ENCODE measurements at regions not wholly inside any gene's neighbourhood (a gene's known extent, or its start where the extent isn't known, plus 50 kb on each side); places are given as distances from the start of the nearest gene placed in this dataset.

GRCh38 chr12:84047881-84048280 is 864.7 kb downstream of the SLC6A15 start:
- Histone ChIP-seq H3K79me1 (ENCODE audit: low read depth, low read length) (no peaks in the 10 kb centered on the region), H3K23ac (ENCODE audit: low read depth, low read length, poor library complexity) (no peak overlapping the region), H2AFZ (ENCODE audit: low read length) (no peak overlapping the region)

GRCh38 chr12:84046859-84047258 is 865.7 kb downstream of the SLC6A15 start:
- Histone ChIP-seq H3K4me3 (ENCODE audit: low read length in 2 of 2) (no peak overlapping the region), H3K4me2 (ENCODE audit: insufficient read depth, low read length, poor library complexity, severe bottlenecking) (no peak overlapping the region), H2AK5ac (ENCODE audit: low read depth, low read length) (no peak overlapping the region), H3K18ac (ENCODE audit: low read length) (no peak overlapping the region), H3K23ac (ENCODE audit: low read depth, low read length, poor library complexity) (no peak overlapping the region), H3K79me1 (ENCODE audit: low read depth, low read length) (no peaks in the 10 kb centered on the region), H3K27me3 (ENCODE audit: control insufficient read depth in 3 of 3, insufficient read depth in 3 of 3, low read depth in 1 of 3, low read length in 3 of 3) (no peaks in the 10 kb centered on the region), H2BK120ac (ENCODE audit: low read depth, low read length) (no peak overlapping the region), H2BK5ac (ENCODE audit: low read length) (no peak overlapping the region), H3K14ac (ENCODE audit: low read length) (no peak overlapping the region), H2AFZ (ENCODE audit: low read length) (no peak overlapping the region), H2BK15ac (ENCODE audit: low read length) (no peak overlapping the region), H3K36me3 (replicated peaks in 1 of 2; ENCODE audit: control insufficient read depth in 2 of 2, insufficient read depth in 2 of 2, low read length in 2 of 2) (no peaks in the 10 kb centered on the region), H3K4ac (ENCODE audit: low read length) (no peak overlapping the region), H3K9me3 (replicated peaks in 1 of 2; ENCODE audit: control insufficient read depth in 2 of 2, insufficient read depth in 1 of 2, low read depth in 1 of 2, low read length in 2 of 2) (no peaks in the 10 kb centered on the region), H3K27ac (replicated peaks; ENCODE audit: low read length) (no peak overlapping the region), H2BK12ac (ENCODE audit: low read length) (no peak overlapping the region), H4K91ac (ENCODE audit: low read depth, low read length, poor library complexity) (no peak overlapping the region), H3K4me1 (ENCODE audit: control insufficient read depth in 2 of 2, insufficient read depth in 1 of 2, low read depth in 1 of 2, low read length in 2 of 2) (no peaks in the 10 kb centered on the region), H3K9ac (ENCODE audit: low read depth, low read length, poor library complexity) (no peak overlapping the region), H4K8ac (ENCODE audit: low read depth, low read length) (no peak overlapping the region)
- WGBS, 2 donors (ENCODE audit: extremely low coverage in 2 of 2, insufficient read length in 2 of 2, insufficient replicate concordance in 1 of 2) = no CpG with 5 or more reads among the region's 2 CpGs
- no peak for DNase-seq (ENCODE audit: low spot score)

More at GRCh38 chr12:84047881-84048280, 864.7 kb downstream of the SLC6A15 start:
- no CpG with 5 or more reads among the region's 1 CpG for WGBS, 2 donors (ENCODE audit: extremely low coverage in 2 of 2, insufficient read length in 2 of 2, insufficient replicate concordance in 1 of 2)
- no peak overlapping the region for H2AK5ac ChIP-seq (ENCODE audit: low read depth, low read length)
- no peak overlapping the region for H2BK15ac ChIP-seq (ENCODE audit: low read length)
- no peaks in the 10 kb centered on the region for H3K27me3 ChIP-seq (ENCODE audit: control insufficient read depth in 3 of 3, insufficient read depth in 3 of 3, low read depth in 1 of 3, low read length in 3 of 3)
- no peak overlapping the region for H3K4me3 ChIP-seq (ENCODE audit: low read length in 2 of 2)
- no peak overlapping the region for H3K27ac ChIP-seq (replicated peaks; ENCODE audit: low read length)
- no peak for DNase-seq (ENCODE audit: low spot score)
- H3K4me1 ChIP-seq (ENCODE audit: control insufficient read depth in 2 of 2, insufficient read depth in 1 of 2, low read depth in 1 of 2, low read length in 2 of 2) = no peaks in the 10 kb centered on the region
- no peak overlapping the region for H2BK5ac ChIP-seq (ENCODE audit: low read length)
- no peak overlapping the region for H3K4me2 ChIP-seq (ENCODE audit: insufficient read depth, low read length, poor library complexity, severe bottlenecking)
- no peak overlapping the region for H3K18ac ChIP-seq (ENCODE audit: low read length)
- no peak overlapping the region for H2BK12ac ChIP-seq (ENCODE audit: low read length)
- H3K36me3 ChIP-seq (replicated peaks in 1 of 2; ENCODE audit: control insufficient read depth in 2 of 2, insufficient read depth in 2 of 2, low read length in 2 of 2) = no peaks in the 10 kb centered on the region
- H3K9ac ChIP-seq (ENCODE audit: low read depth, low read length, poor library complexity) = no peak overlapping the region
- H3K14ac ChIP-seq (ENCODE audit: low read length) = no peak overlapping the region
- H4K8ac ChIP-seq (ENCODE audit: low read depth, low read length) = no peak overlapping the region
- no peaks in the 10 kb centered on the region for H3K9me3 ChIP-seq (replicated peaks in 1 of 2; ENCODE audit: control insufficient read depth in 2 of 2, insufficient read depth in 1 of 2, low read depth in 1 of 2, low read length in 2 of 2)
- H2BK120ac ChIP-seq (ENCODE audit: low read depth, low read length) = no peak overlapping the region
- no peak overlapping the region for H4K91ac ChIP-seq (ENCODE audit: low read depth, low read length, poor library complexity)
- H3K4ac ChIP-seq (ENCODE audit: low read length) = no peak overlapping the region

- Histone ChIP-seq H3K4ac (ENCODE audit: low read length) (no peak overlapping the region), H2BK12ac (ENCODE audit: low read length) (no peak overlapping the region), H2BK5ac (ENCODE audit: low read length) (no peak overlapping the region), H3K27me3 (ENCODE audit: control insufficient read depth in 3 of 3, insufficient read depth in 3 of 3, low read depth in 1 of 3, low read length in 3 of 3) (no peaks in the 10 kb centered on the region), H3K18ac (ENCODE audit: low read length) (peak overlapping the region; percentile 4), H2BK15ac (ENCODE audit: low read length) (no peak overlapping the region), H3K79me1 (ENCODE audit: low read depth, low read length) (no peaks in the 10 kb centered on the region), H3K27ac (replicated peaks; ENCODE audit: low read length) (no peak overlapping the region), H3K9me3 (replicated peaks in 1 of 2; ENCODE audit: control insufficient read depth in 2 of 2, insufficient read depth in 1 of 2, low read depth in 1 of 2, low read length in 2 of 2) (no peaks in the 10 kb centered on the region), H3K23ac (ENCODE audit: low read depth, low read length, poor library complexity) (no peak overlapping the region), H2AFZ (ENCODE audit: low read length) (no peak overlapping the region), H4K8ac (ENCODE audit: low read depth, low read length) (no peak overlapping the region), H3K4me1 (ENCODE audit: control insufficient read depth in 2 of 2, insufficient read depth in 1 of 2, low read depth in 1 of 2, low read length in 2 of 2) (no peaks in the 10 kb centered on the region), H4K91ac (ENCODE audit: low read depth, low read length, poor library complexity) (no peak overlapping the region), H3K4me3 (ENCODE audit: low read length in 2 of 2) (no peak overlapping the region), H2BK120ac (ENCODE audit: low read depth, low read length) (no peak overlapping the region), H3K9ac (ENCODE audit: low read depth, low read length, poor library complexity) (no peak overlapping the region), H3K36me3 (replicated peaks in 1 of 2; ENCODE audit: control insufficient read depth in 2 of 2, insufficient read depth in 2 of 2, low read length in 2 of 2) (no peaks in the 10 kb centered on the region), H2AK5ac (ENCODE audit: low read depth, low read length) (no peak overlapping the region), H3K4me2 (ENCODE audit: insufficient read depth, low read length, poor library complexity, severe bottlenecking) (no peak overlapping the region), H3K14ac (ENCODE audit: low read length) (no peak overlapping the region)
- DNase-seq (ENCODE audit: low spot score) = no peak
- WGBS, 2 donors (ENCODE audit: extremely low coverage in 2 of 2, insufficient read length in 2 of 2, insufficient replicate concordance in 1 of 2) = no CpG with 5 or more reads among the region's 4 CpGs
Observed at GRCh38 chr12:84043355-84043754, 869.2 kb downstream of the SLC6A15 start.

- no peak overlapping the region for H2BK15ac ChIP-seq (ENCODE audit: low read length)
- peaks cover 0 to 2% of the 10 kb centered on the region in 2 donors for H3K9me3 ChIP-seq (replicated peaks in 1 of 2; ENCODE audit: control insufficient read depth in 2 of 2, insufficient read depth in 1 of 2, low read depth in 1 of 2, low read length in 2 of 2)
- no peaks in the 10 kb centered on the region for H3K27me3 ChIP-seq (ENCODE audit: control insufficient read depth in 3 of 3, insufficient read depth in 3 of 3, low read depth in 1 of 3, low read length in 3 of 3)
- no peak overlapping the region for H3K4me2 ChIP-seq (ENCODE audit: insufficient read depth, low read length, poor library complexity, severe bottlenecking)
- H3K4ac ChIP-seq (ENCODE audit: low read length) = no peak overlapping the region
- H3K23ac ChIP-seq (ENCODE audit: low read depth, low read length, poor library complexity) = no peak overlapping the region
- H3K79me1 ChIP-seq (ENCODE audit: low read depth, low read length) = no peaks in the 10 kb centered on the region
- no peak overlapping the region for H2BK120ac ChIP-seq (ENCODE audit: low read depth, low read length)
- no peak overlapping the region for H3K9ac ChIP-seq (ENCODE audit: low read depth, low read length, poor library complexity)
- no peaks in the 10 kb centered on the region for H3K4me1 ChIP-seq (ENCODE audit: control insufficient read depth in 2 of 2, insufficient read depth in 1 of 2, low read depth in 1 of 2, low read length in 2 of 2)
- H3K36me3 ChIP-seq (replicated peaks in 1 of 2; ENCODE audit: control insufficient read depth in 2 of 2, insufficient read depth in 2 of 2, low read length in 2 of 2) = no peaks in the 10 kb centered on the region
- no peak overlapping the region for H3K4me3 ChIP-seq (ENCODE audit: low read length in 2 of 2)
- peak overlapping the region; percentile 37 for H2AFZ ChIP-seq (ENCODE audit: low read length)
- peak; percentile 26 for DNase-seq (ENCODE audit: low spot score)
- no CpG with 5 or more reads among the region's 9 CpGs for WGBS, 2 donors (ENCODE audit: extremely low coverage in 2 of 2, insufficient read length in 2 of 2, insufficient replicate concordance in 1 of 2)
- H3K27ac ChIP-seq (replicated peaks; ENCODE audit: low read length) = no peak overlapping the region
- no peak overlapping the region for H4K8ac ChIP-seq (ENCODE audit: low read depth, low read length)
- no peak overlapping the region for H3K14ac ChIP-seq (ENCODE audit: low read length)
- no peak overlapping the region for H2AK5ac ChIP-seq (ENCODE audit: low read depth, low read length)
- H2BK12ac ChIP-seq (ENCODE audit: low read length) = no peak overlapping the region
- no peak overlapping the region for H3K18ac ChIP-seq (ENCODE audit: low read length)
- H2BK5ac ChIP-seq (ENCODE audit: low read length) = no peak overlapping the region
- H4K91ac ChIP-seq (ENCODE audit: low read depth, low read length, poor library complexity) = no peak overlapping the region
Observed at GRCh38 chr12:84038242-84038641, 874.4 kb downstream of the SLC6A15 start.

All from neuronal stem cell (in vitro differentiated cells).